Left ventricle myocardium superior (tissue), 1 donor: ENCODE measurements at regions not wholly inside any gene's neighbourhood (a gene's known extent, or its start where the extent isn't known, plus 50 kb on each side); places are given as distances from the start of the nearest gene placed in this dataset.
"Not testable (repeated sequence)": the region's sequence is repeated elsewhere in the genome, so short reads cannot be mapped to it uniquely, and the experiment has no call there.

Experiments
- ATAC-seq: fragments of 200-7000 bp; cut with Tn5 transposase; one replicate; pipeline ENCODE4 v1.9.1; 2020; ENCODE audit warnings: mild to moderate bottlenecking, moderate library complexity
- DNase-seq: peaks from one replicate; pipeline ENCODE4 v3.0.0-alpha.2; 2020
- intact Hi-C: fragments of 100-400 bp; cut with micrococcal nuclease; formaldehyde crosslinking; loops from one replicate; pipeline ENCODE4 v1.11.0; 2022
- donor health status: DM: no; HTN: yes; CAD: no; lungs with severe emphysema.

GRCh38 chr10:35973912-35974591 is 332.0 kb upstream of the FZD8 start:
- intact Hi-C loops, ATAC-seq, DNase-seq: not testable (repeated sequence)

DNA sequence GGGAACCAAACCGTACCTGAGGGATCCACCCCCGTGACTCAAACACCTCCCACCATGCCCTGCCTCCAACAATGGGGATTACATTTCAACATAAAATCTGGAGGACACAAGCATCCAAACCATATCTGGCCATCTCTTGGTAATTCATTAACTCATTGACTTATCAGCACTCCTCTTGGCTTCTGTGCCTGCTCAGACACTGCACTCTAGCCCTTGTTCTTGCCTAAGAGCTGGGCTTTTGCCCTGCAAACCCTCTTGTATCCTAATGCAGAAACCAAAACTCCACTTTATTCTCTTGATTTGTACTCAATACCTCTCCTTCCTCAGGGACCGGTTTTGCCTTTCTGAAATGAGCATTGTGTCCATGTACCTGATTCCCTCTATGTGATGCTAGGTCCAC is 330.2 kb upstream of the FZD8 start:
- intact Hi-C loops = no loop called here
- no peak for ATAC-seq

GRCh38 chr10:35971397-35971796 is 329.3 kb upstream of the FZD8 start:
- DNase-seq = no peak
- no peak for ATAC-seq
- intact Hi-C loops = no loop called here

More for the DNA sequence above, 330.2 kb upstream of the FZD8 start:
- no peak for DNase-seq

- intact Hi-C loops = no loop called here
- no peak for ATAC-seq
- no peak for DNase-seq
These were observed 321.6 kb upstream of the FZD8 start for GRCh38 chr10:35963685-35964084.

- intact Hi-C loops = no loop called here
- ATAC-seq (no peak), DNase-seq (no peak)
These were observed 319.4 kb upstream of the FZD8 start for GRCh38 chr10:35961501-35961900.

- no peak for DNase-seq
- intact Hi-C loops = no loop called here
- no peak for ATAC-seq
These were observed 317.2 kb upstream of the FZD8 start for GRCh38 chr10:35959252-35959651.

GRCh38 chr10:35958609-35959008 is 316.5 kb upstream of the FZD8 start:
- intact Hi-C loops, DNase-seq, ATAC-seq: not testable (repeated sequence)

- DNase-seq = no peak
- ATAC-seq = no peak
- intact Hi-C loops = no loop called here
These were observed 308.6 kb upstream of the FZD8 start for GRCh38 chr10:35950701-35951100.

DNA sequence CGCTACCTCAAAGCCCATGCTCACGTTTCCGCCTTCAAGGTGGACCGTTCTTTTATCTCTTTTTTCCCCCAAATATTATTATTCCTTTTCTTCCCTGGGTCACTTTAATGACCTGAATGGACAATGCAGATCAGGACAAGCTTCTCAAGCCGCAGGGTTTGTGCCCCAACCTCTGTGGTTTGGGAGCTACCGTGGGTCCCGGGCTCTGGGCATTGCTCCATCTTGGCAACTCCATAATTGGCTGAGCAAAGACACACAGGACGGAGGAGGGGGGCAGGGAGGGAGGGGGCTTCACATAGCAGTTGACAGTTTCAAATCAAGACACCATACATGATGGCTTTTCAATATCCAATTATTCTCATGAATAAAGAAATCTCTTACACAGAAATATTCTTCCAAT is 308.1 kb upstream of the FZD8 start:
- DNase-seq (no peak), ATAC-seq (no peak)
- intact Hi-C loops = no loop called here

DNA sequence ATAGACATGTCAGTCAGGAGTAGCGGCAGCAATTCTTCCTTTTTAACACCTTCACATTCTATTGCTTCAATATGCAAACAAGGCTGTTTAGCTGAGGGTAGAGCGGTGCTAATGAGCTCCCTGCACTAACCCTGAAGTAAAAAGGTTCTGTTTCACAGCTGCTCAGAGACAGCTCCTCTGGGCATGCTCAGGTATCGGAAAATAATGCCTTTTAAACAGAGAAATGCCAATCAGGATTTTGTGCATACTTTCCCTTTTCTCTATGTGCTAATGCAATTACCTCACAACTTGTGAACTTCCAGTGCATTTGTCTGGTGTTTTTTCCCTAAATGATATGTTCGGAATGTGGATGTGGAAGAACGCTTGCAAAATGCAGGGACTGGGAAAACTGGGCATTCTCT is 307.7 kb upstream of the FZD8 start:
- DNase-seq (no peak), ATAC-seq (no peak)
- intact Hi-C loops = loop anchor here (5.0 kb wide), 1 partner anchor 817 kb away; no protein-coding TSS in a partner anchor

GRCh38 chr10:35946556-35946955 is 304.5 kb upstream of the FZD8 start:
- ATAC-seq = no peak
- no peak for DNase-seq
- intact Hi-C loops = loop anchor here (5.0 kb wide), 1 partner anchor 821 kb away; no protein-coding TSS in a partner anchor

GRCh38 chr10:35942057-35942456 is 300.0 kb upstream of the FZD8 start:
- DNase-seq (peak; percentile 32), ATAC-seq (peak; percentile 39)
- intact Hi-C loops = no loop called here

GRCh38 chr10:35940141-35941041 is 298.3 kb upstream of the FZD8 start:
- peak; percentile 30 for DNase-seq
- peak; percentile 88 for ATAC-seq
- intact Hi-C loops = no loop called here

- intact Hi-C loops = no loop called here
- no peak for DNase-seq
- ATAC-seq = no peak
These were observed 296.1 kb upstream of the FZD8 start for GRCh38 chr10:35938160-35938559.

DNA sequence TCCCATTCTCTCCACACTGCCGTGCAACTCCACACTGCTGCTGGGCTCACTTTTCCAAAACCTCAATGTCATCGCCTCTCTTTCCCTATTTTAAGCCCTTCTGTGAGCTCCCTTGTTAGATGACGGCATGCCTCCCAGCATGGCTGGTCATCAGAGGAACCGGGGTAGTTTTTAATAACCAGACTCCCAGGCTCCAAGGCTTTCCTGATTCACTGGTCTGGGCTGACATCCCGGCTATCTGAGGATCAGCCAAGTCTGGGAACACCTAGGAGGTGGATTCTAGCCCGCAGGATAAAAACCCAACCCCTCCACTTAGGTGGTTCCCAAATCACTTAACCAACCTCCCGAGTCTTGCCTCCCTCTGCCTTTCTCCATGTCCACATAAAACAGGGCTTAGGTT is 295.4 kb upstream of the FZD8 start:
- DNase-seq = no peak
- ATAC-seq = no peak
- intact Hi-C loops = no loop called here

DNA sequence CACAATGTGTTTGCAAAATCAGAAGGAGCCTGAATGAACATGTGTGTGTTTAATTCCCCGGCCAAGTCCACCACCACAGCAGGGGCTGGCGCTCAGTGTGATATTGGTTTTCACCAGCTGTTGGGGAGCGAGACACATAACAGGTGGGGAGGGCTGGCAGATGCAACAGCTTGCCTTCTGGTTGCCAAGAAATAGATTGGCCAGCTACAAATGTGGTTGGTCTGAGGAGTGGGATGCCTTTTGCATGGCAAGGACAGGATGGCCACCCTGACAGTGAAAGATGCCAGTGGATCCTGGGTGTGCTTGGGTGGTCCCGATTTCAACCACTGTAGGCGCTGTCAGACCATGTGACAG is 292.5 kb upstream of the FZD8 start:
- intact Hi-C loops = no loop called here
- ATAC-seq (no peak), DNase-seq (no peak)

GRCh38 chr10:35933940-35934641 is 292.0 kb upstream of the FZD8 start:
- DNase-seq = no peak
- intact Hi-C loops = no loop called here
- ATAC-seq = no peak

DNA sequence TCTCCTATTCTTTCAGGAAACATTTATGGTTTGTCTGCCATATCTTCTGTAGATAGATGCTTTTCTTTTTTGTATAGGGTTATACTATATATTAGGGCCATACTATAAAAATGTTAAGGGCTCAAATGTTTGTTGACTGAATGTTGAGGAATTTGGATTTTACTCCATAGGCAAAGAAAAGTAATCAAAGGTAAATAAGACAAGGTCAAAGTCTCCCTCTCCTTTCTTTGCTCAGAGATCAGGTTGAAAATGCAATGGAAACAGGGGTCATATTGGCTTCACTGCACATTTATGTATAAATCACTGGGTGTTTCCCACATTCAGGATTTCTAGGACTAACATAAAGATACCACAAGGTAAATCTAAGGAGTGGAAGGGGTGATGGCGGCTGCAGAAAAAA is 291.4 kb upstream of the FZD8 start:
- intact Hi-C loops = no loop called here
- ATAC-seq = no peak

GRCh38 chr10:35929962-35930361 is 287.9 kb upstream of the FZD8 start:
- ATAC-seq, DNase-seq, intact Hi-C loops: not testable (repeated sequence)

More for the DNA sequence above, 291.4 kb upstream of the FZD8 start:
- DNase-seq = no peak

DNA sequence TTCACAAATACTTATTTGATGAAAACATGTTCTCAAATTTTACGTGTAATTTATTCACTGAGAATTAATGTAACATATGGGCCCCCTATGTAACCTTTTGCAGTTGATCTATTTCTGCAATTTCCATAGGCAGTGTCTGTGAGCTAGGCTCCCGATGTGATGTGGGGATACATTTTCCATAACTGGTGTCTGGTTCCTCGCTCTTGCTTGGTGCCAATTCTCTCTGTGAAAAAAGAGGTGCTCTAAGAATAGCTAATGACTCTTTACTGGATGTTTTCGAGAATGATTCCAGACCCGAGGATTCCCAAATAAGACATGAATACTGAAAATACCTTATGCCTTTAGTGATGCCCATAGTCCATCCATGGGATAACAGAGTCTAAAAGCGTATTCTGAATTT is 286.7 kb upstream of the FZD8 start:
- DNase-seq = no peak
- intact Hi-C loops = no loop called here
- peak; percentile 89 for ATAC-seq
